ENCODE measurements at regions not wholly inside any gene's neighbourhood (a gene's known extent, or its start where the extent isn't known, plus 50 kb on each side); places are given as distances from the start of the nearest gene placed in this dataset.

GRCh38 chr4:117434424-117434823, 349.0 kb upstream of the TRAM1L1 start:
- TF ChIP-seq CEBPB (IDR thresholded peaks at IDR 0.05) (no peak), YY1 (IDR thresholded peaks at IDR 0.05; ENCODE audit: low read depth) (no peak), TCF12 (IDR thresholded peaks at IDR 0.05; ENCODE audit: low read depth) (no peak), CREB1 (IDR thresholded peaks at IDR 0.05; ENCODE audit: low read depth) (no peak), EGR1 (IDR thresholded peaks at IDR 0.05) (no peak), TEAD4 (IDR thresholded peaks at IDR 0.05) (no peak), EP300 (IDR thresholded peaks at IDR 0.05; ENCODE audit: borderline replicate concordance) (no peak), USF1 (IDR thresholded peaks at IDR 0.05) (no peak), TAF1 (IDR thresholded peaks at IDR 0.05; ENCODE audit: low read depth) (no peak), FOXM1 (IDR thresholded peaks at IDR 0.05; ENCODE audit: borderline replicate concordance, low read depth) (no peak), ZBTB7A (IDR thresholded peaks at IDR 0.05; ENCODE audit: low read depth) (no peak), RAD21 (IDR thresholded peaks at IDR 0.05; ENCODE audit: low read depth) (no peak)
- TF ChIP-seq, protein P1, sequence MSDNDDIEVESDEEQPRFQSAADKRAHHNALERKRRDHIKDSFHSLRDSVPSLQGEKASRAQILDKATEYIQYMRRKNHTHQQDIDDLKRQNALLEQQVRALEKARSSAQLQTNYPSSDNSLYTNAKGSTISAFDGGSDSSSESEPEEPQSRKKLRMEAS (IDR thresholded peaks at IDR 0.05) = no peak
- TF ChIP-seq, protein P2, sequence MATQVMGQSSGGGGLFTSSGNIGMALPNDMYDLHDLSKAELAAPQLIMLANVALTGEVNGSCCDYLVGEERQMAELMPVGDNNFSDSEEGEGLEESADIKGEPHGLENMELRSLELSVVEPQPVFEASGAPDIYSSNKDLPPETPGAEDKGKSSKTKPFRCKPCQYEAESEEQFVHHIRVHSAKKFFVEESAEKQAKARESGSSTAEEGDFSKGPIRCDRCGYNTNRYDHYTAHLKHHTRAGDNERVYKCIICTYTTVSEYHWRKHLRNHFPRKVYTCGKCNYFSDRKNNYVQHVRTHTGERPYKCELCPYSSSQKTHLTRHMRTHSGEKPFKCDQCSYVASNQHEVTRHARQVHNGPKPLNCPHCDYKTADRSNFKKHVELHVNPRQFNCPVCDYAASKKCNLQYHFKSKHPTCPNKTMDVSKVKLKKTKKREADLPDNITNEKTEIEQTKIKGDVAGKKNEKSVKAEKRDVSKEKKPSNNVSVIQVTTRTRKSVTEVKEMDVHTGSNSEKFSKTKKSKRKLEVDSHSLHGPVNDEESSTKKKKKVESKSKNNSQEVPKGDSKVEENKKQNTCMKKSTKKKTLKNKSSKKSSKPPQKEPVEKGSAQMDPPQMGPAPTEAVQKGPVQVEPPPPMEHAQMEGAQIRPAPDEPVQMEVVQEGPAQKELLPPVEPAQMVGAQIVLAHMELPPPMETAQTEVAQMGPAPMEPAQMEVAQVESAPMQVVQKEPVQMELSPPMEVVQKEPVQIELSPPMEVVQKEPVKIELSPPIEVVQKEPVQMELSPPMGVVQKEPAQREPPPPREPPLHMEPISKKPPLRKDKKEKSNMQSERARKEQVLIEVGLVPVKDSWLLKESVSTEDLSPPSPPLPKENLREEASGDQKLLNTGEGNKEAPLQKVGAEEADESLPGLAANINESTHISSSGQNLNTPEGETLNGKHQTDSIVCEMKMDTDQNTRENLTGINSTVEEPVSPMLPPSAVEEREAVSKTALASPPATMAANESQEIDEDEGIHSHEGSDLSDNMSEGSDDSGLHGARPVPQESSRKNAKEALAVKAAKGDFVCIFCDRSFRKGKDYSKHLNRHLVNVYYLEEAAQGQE (IDR thresholded peaks at IDR 0.05; ENCODE audit: low read depth) = no peak

DNA sequence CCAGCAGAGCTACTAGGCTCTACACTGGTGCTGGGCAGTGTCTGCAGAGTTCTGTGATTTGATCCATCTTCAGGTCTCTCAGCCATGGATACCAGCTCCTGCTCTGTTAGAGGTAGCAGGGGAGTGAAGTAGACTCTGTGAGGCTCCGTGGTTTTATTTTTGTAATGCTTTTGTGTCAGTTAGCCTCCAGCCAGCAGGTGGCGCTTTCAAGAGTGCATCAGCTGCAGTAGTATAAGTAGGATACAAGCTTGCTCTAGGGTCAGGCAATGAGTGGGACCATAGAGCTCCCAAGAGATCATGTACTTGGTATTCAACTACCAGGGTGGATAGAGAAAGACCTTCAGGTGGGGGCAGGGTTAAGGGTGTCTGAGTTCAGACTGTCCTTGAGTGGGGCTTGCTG, 362.5 kb upstream of the TRAM1L1 start:
- no peak for TF ChIP-seq ZBTB7A (IDR thresholded peaks at IDR 0.05; ENCODE audit: low read depth)

DNA sequence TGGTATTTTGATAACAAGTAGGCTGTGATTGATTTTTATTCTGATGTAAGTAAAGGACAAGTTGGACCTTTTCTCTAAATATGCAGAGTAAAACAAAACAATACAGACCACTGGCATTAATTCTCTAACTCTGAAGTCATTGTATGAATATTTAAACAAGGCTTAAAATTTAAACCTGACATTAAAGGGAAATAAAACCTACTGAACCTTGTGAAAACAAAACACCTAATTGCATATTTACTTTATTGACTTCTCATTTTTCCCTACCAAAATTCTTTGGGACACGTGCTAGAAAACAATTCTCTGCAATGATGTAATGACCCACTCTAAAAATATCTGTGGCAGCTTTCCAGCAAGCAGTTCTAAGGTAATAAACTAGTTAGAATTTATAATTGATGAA, 369.7 kb upstream of the TRAM1L1 start:
- TF ChIP-seq CREB1 (IDR thresholded peaks at IDR 0.05; ENCODE audit: low read depth) = no peak

DNA sequence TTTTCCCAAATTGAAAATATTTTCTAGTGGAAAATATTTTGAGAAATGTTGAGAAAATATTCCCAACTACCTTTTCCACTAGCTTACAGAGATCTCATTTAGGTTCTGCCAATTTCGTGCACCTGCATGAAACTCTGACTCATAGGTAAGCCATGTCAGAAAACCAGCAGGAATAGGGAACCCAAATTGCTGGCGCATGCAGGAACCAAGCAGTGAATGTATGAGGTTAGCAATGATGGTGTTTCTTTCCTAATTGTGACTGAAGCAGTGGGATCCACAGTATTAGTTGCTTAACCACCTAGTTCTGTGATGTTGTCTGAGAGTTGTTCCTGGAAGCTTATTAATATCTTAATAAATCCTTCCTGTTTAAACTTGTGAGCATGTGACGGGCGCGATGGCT, 381.0 kb upstream of the TRAM1L1 start:
- TF ChIP-seq EP300 (IDR thresholded peaks at IDR 0.05; ENCODE audit: borderline replicate concordance) = no peak
- TF ChIP-seq NFIC (IDR thresholded peaks at IDR 0.05) = no peak
- no peak for TF ChIP-seq TAF1 (IDR thresholded peaks at IDR 0.05; ENCODE audit: low read depth)
- TF ChIP-seq, protein P1 (IDR thresholded peaks at IDR 0.05) = no peak
- TF ChIP-seq ZBTB7A (IDR thresholded peaks at IDR 0.05; ENCODE audit: low read depth) = no peak
- TF ChIP-seq, protein P2 (IDR thresholded peaks at IDR 0.05; ENCODE audit: low read depth) = no peak
- no peak for TF ChIP-seq USF1 (IDR thresholded peaks at IDR 0.05)
- no peak for TF ChIP-seq TEAD4 (IDR thresholded peaks at IDR 0.05)
- no peak for TF ChIP-seq YY1 (IDR thresholded peaks at IDR 0.05; ENCODE audit: low read depth)
- no peak for TF ChIP-seq FOXM1 (IDR thresholded peaks at IDR 0.05; ENCODE audit: borderline replicate concordance, low read depth)
- TF ChIP-seq TCF12 (IDR thresholded peaks at IDR 0.05; ENCODE audit: low read depth) = no peak
- no peak for TF ChIP-seq EGR1 (IDR thresholded peaks at IDR 0.05)
- no peak for TF ChIP-seq RAD21 (IDR thresholded peaks at IDR 0.05; ENCODE audit: low read depth)

DNA sequence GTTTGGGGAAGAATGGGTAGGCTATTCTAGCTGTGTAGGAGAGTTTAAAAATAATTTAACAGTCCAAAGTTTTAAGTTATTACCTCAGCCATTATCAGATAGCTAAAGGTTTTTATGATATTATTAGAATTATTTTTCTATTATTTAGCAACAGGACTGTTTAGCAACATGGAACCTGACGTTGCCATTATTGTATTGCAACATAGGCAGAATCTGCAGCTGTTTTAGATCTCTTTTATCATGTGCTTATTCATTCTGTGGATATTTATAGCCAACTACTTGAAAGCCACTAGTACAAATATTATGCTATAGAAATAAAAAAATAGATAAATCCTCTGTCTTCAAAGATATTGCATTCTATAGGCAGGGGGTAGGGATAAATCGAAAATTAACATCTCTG, 382.0 kb upstream of the TRAM1L1 start:
- TF ChIP-seq, protein P2 (IDR thresholded peaks at IDR 0.05; ENCODE audit: low read depth) = no peak
- TF ChIP-seq YY1 (IDR thresholded peaks at IDR 0.05; ENCODE audit: low read depth) (no peak), TEAD4 (IDR thresholded peaks at IDR 0.05) (no peak), USF1 (IDR thresholded peaks at IDR 0.05) (no peak), FOXM1 (IDR thresholded peaks at IDR 0.05; ENCODE audit: borderline replicate concordance, low read depth) (no peak)
